Stimulated activated naive B cell treated with anti-CD40 and anti-IgM and Interleukin-4, amounts not matched to agents 10 μg/mL and 1 μg/mL and 100 μg/mL, for 72 hours (primary cell): ENCODE measurements at regions not wholly inside any gene's neighbourhood (a gene's known extent, or its start where the extent isn't known, plus 50 kb on each side); places are given as distances from the start of the nearest gene placed in this dataset.

Experiments
- ATAC-seq, 2 donors: fragments of 150-1000 bp; cut with Tn5 transposase; replicated peaks; 2 replicates each; pipeline ENCODE4 v1.10.0; 2021; ENCODE audit warnings: moderate library complexity in 1 of 2
- DNase-seq: peaks from one replicate; pipeline ENCODE4 v3.0.0; 2021
- H3K27ac Mint-ChIP-seq: one replicate; pipeline ENCODE4 v1.8.0; 2022; ENCODE audit warnings: mild to moderate bottlenecking, mixed read lengths
- H3K27me3 Mint-ChIP-seq, 2 donors: one replicate each; pipeline ENCODE4 v1.8.0; 2022; ENCODE audit warnings: mixed read lengths in 2 of 2
- H3K36me3 Mint-ChIP-seq, 2 donors: one replicate each; pipeline ENCODE4 v1.8.0; 2022; ENCODE audit warnings: mixed read lengths in 2 of 2, mild to moderate bottlenecking in 1 of 2
- H3K4me1 Mint-ChIP-seq, 2 donors: one replicate each; pipeline ENCODE4 v1.8.0; 2022; ENCODE audit warnings: mixed read lengths in 2 of 2, mild to moderate bottlenecking in 1 of 2
- H3K4me3 Mint-ChIP-seq, 2 donors: one replicate each; pipeline ENCODE4 v1.8.0; 2022; ENCODE audit warnings: mild to moderate bottlenecking in 2 of 2, mixed read lengths in 2 of 2, moderate library complexity in 1 of 2
- H3K9me3 Mint-ChIP-seq, 2 donors: one replicate each; pipeline ENCODE4 v1.8.0; 2022; ENCODE audit warnings: mixed read lengths in 2 of 2, mild to moderate bottlenecking in 1 of 2

DNA sequence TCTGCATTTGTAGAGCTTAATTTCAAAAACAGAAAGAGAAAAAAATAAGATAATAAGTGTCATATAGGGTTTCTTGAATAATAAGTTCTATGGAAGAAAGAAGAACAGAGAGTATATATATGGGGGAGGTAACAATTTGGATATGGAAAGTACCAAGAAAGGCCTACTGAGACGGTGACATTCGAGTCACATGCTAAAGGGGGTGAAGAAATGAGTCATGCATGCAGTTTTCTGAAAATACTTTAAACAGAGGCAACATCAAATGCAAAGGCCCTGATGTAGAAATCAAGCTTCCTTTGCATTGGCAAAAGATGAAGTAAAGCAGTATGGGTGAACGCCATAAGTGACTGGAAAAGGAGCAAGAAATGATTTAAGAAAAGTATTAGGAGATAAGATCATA is 371.6 kb upstream of the ZNF385D start:
- peaks cover 12 to 25% of the 10 kb centered on the region in 2 donors for H3K4me1 Mint-ChIP-seq
- no peaks in the 10 kb centered on the region for H3K27me3 Mint-ChIP-seq
- no peak overlapping the region for H3K4me3 Mint-ChIP-seq
- DNase-seq (no peak), ATAC-seq (peak; percentile 94 to 98)
- no peaks in the 10 kb centered on the region for H3K36me3 Mint-ChIP-seq
- peak overlapping the region; percentile 3 for H3K27ac Mint-ChIP-seq
- H3K9me3 Mint-ChIP-seq, result peaks cover 1 to 5% of the 10 kb centered on the region in 2 donors

- no peaks in the 10 kb centered on the region for H3K36me3 Mint-ChIP-seq
- H3K4me3 Mint-ChIP-seq, result no peak overlapping the region
- no peak overlapping the region for H3K27ac Mint-ChIP-seq
- H3K9me3 Mint-ChIP-seq, result no peaks in the 10 kb centered on the region
- H3K4me1 Mint-ChIP-seq, result peaks cover 0 to 5% of the 10 kb centered on the region in 2 donors
- H3K27me3 Mint-ChIP-seq, result peaks cover 3 to 6% of the 10 kb centered on the region in 2 donors
- ATAC-seq, result no peak
- DNase-seq, result no peak
These were observed 378.1 kb upstream of the ZNF385D start for GRCh38 chr3:22129101-22129500.

DNA sequence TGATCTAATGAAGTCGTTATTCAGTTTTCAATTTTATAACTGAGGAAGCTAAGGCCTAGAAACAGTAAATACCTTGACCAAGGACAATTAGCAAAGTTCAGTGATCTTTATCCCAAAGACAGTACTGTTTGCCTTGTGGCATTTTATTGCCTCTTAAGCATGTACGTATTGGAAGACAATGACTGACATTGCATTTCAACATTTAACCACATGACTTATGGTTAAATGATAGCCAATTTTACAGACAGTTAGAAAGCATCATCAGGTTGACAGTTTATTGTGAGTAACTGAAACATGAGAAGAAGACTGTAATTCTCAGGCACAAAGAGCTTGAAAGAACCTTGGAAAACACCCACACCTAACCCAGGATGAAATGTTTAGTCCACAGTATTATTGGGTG is 390.8 kb upstream of the ZNF385D start:
- DNase-seq, result no peak
- Mint-ChIP-seq H3K9me3 (peaks cover 4 to 5% of the 10 kb centered on the region in 2 donors), H3K4me1 (no peaks in the 10 kb centered on the region), H3K36me3 (no peaks in the 10 kb centered on the region), H3K4me3 (no peak overlapping the region), H3K27ac (no peak overlapping the region), H3K27me3 (no peaks in the 10 kb centered on the region)
- ATAC-seq, result no peak

GRCh38 chr3:22147161-22147560 is 396.2 kb upstream of the ZNF385D start:
- Mint-ChIP-seq H3K27ac (no peak overlapping the region), H3K36me3 (no peaks in the 10 kb centered on the region), H3K4me1 (no peaks in the 10 kb centered on the region), H3K9me3 (peaks cover 0 to 2% of the 10 kb centered on the region in 2 donors), H3K4me3 (no peak overlapping the region), H3K27me3 (no peaks in the 10 kb centered on the region)
- DNase-seq, result no peak
- no peak for ATAC-seq

DNA sequence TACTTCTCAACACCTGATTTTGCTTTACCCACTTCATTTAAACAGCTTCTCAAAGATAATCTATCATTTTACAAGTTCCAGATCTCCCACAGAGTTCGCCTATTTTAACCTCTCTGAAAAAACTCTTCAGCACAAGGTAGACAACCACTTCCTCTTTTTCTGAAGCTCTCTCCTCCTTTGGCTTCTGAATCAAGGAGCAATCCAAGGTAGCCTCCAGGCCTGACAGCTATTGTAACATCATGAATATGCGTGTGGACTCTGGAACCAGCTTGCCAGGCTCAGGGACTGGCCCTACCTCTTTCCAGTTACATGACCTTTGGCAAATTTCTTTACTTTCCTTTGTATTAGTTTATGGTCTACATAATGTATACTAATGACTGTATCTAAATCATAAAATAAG is 405.9 kb upstream of the ZNF385D start:
- H3K27me3 Mint-ChIP-seq, result no peaks in the 10 kb centered on the region
- H3K27ac Mint-ChIP-seq, result no peak overlapping the region
- H3K36me3 Mint-ChIP-seq, result no peaks in the 10 kb centered on the region
- no peak overlapping the region for H3K4me3 Mint-ChIP-seq
- H3K4me1 Mint-ChIP-seq, result no peaks in the 10 kb centered on the region
- ATAC-seq (no peak), DNase-seq (no peak)
- peaks cover 0 to 1% of the 10 kb centered on the region in 2 donors for H3K9me3 Mint-ChIP-seq

- no peak for DNase-seq
- ATAC-seq, result no peak
- H3K36me3 Mint-ChIP-seq, result no peaks in the 10 kb centered on the region
- no peak overlapping the region for H3K4me3 Mint-ChIP-seq
- H3K4me1 Mint-ChIP-seq, result no peaks in the 10 kb centered on the region
- H3K27ac Mint-ChIP-seq, result no peak overlapping the region
- H3K9me3 Mint-ChIP-seq, result peaks cover 0 to 1% of the 10 kb centered on the region in 2 donors
- no peaks in the 10 kb centered on the region for H3K27me3 Mint-ChIP-seq
These were observed 406.8 kb upstream of the ZNF385D start for GRCh38 chr3:22157848-22158247.

GRCh38 chr3:22159004-22159695 is 408.1 kb upstream of the ZNF385D start:
- no peak overlapping the region for H3K4me3 Mint-ChIP-seq
- H3K27me3 Mint-ChIP-seq, result no peaks in the 10 kb centered on the region

GRCh38 chr3:22161315-22161714 is 410.3 kb upstream of the ZNF385D start:
- DNase-seq (no peak), ATAC-seq (no peak)
- peaks cover 0 to 3% of the 10 kb centered on the region in 2 donors for H3K9me3 Mint-ChIP-seq
- no peaks in the 10 kb centered on the region for H3K36me3 Mint-ChIP-seq
- H3K4me3 Mint-ChIP-seq, result no peak overlapping the region
- no peaks in the 10 kb centered on the region for H3K27me3 Mint-ChIP-seq
- H3K27ac Mint-ChIP-seq, result no peak overlapping the region
- no peaks in the 10 kb centered on the region for H3K4me1 Mint-ChIP-seq

More at GRCh38 chr3:22159004-22159695, 408.1 kb upstream of the ZNF385D start:
- H3K27ac Mint-ChIP-seq, result no peak overlapping the region
- no peaks in the 10 kb centered on the region for H3K36me3 Mint-ChIP-seq
- no peaks in the 10 kb centered on the region for H3K4me1 Mint-ChIP-seq
- H3K9me3 Mint-ChIP-seq, result peaks cover 0 to 1% of the 10 kb centered on the region in 2 donors
- DNase-seq (no peak), ATAC-seq (no peak)

DNA sequence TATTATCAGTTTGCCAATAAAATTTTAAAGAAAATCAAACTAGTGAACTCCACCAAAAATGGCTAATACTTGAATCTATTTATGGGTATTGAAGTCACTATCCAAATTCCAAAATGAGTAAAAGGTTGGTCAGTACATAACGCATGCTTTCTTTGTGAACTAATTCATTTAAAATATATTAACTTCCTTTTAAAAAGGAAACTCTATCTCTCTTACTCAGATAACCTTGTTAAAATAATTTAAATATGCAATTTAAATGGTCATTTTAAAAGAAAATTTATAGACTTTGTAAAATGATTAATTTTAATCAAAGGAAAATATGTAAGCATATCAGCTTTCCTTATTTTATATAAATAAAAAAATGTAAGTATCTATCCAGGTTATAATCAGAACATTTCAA is 419.4 kb upstream of the ZNF385D start:
- H3K9me3 Mint-ChIP-seq, result peaks cover 6 to 7% of the 10 kb centered on the region in 2 donors
- DNase-seq, result no peak
- H3K36me3 Mint-ChIP-seq, result no peaks in the 10 kb centered on the region
- no peaks in the 10 kb centered on the region for H3K27me3 Mint-ChIP-seq
- no peaks in the 10 kb centered on the region for H3K4me1 Mint-ChIP-seq
- ATAC-seq, result no peak
- no peak overlapping the region for H3K27ac Mint-ChIP-seq
- H3K4me3 Mint-ChIP-seq, result no peak overlapping the region

DNA sequence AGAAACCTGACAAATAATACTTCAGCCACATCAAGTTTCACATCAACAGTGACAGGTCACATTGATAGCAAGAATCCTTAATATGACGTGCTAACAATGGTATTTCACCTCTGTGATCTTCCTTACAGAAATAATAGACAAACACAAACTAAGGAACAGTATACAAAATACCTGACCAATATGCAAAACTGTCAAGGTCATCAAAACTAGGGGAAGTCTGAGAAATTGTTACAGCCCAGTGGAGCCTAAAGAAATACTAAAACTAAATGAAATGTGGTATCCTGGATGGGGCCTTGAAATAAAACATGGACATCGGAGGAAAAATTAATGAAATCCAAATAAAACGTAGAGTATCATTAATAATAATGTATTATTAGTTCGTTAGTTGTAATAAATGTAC is 422.0 kb upstream of the ZNF385D start:
- no peaks in the 10 kb centered on the region for H3K36me3 Mint-ChIP-seq
- ATAC-seq, result no peak
- no peak for DNase-seq
- no peak overlapping the region for H3K27ac Mint-ChIP-seq
- H3K4me3 Mint-ChIP-seq, result no peak overlapping the region
- H3K9me3 Mint-ChIP-seq, result no peaks in the 10 kb centered on the region
- H3K27me3 Mint-ChIP-seq, result no peaks in the 10 kb centered on the region
- no peaks in the 10 kb centered on the region for H3K4me1 Mint-ChIP-seq

- H3K9me3 Mint-ChIP-seq, result peaks cover 0 to 2% of the 10 kb centered on the region in 2 donors
- no peaks in the 10 kb centered on the region for H3K27me3 Mint-ChIP-seq
- no peak overlapping the region for H3K27ac Mint-ChIP-seq
- DNase-seq (no peak), ATAC-seq (no peak)
- no peaks in the 10 kb centered on the region for H3K36me3 Mint-ChIP-seq
- H3K4me3 Mint-ChIP-seq, result no peak overlapping the region
- no peaks in the 10 kb centered on the region for H3K4me1 Mint-ChIP-seq
These were observed 424.9 kb upstream of the ZNF385D start for GRCh38 chr3:22175947-22176346.

DNA sequence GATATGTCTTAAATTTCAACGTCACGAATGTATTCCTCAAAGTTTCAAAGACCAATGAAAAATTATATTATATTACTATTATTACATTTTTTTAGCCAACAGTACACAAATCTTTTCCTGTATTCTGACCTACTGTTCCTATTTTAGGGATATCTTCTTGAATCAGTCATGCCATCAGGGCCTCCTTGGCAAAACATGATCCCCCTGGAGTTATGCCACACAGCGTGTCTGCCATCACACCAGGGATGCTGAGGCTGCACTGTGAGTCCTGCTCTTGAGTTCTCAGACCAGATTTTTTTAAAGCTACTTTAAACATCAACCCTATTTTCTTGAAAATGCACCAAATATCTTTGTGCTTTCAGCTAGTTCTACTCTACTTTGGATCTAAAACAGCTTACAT is 425.9 kb upstream of the ZNF385D start:
- DNase-seq (no peak), ATAC-seq (no peak)
- H3K27ac Mint-ChIP-seq, result no peak overlapping the region
- H3K27me3 Mint-ChIP-seq, result no peaks in the 10 kb centered on the region
- peaks cover 0 to 2% of the 10 kb centered on the region in 2 donors for H3K9me3 Mint-ChIP-seq
- H3K4me1 Mint-ChIP-seq, result no peaks in the 10 kb centered on the region
- no peaks in the 10 kb centered on the region for H3K36me3 Mint-ChIP-seq
- no peak overlapping the region for H3K4me3 Mint-ChIP-seq

GRCh38 chr3:22189616-22190015 is 438.6 kb upstream of the ZNF385D start:
- Mint-ChIP-seq H3K27me3 (no peaks in the 10 kb centered on the region), H3K4me1 (no peaks in the 10 kb centered on the region), H3K4me3 (no peak overlapping the region), H3K27ac (no peak overlapping the region), H3K36me3 (no peaks in the 10 kb centered on the region), H3K9me3 (peaks cover 0 to 3% of the 10 kb centered on the region in 2 donors)
- ATAC-seq (no peak), DNase-seq (no peak)

DNA sequence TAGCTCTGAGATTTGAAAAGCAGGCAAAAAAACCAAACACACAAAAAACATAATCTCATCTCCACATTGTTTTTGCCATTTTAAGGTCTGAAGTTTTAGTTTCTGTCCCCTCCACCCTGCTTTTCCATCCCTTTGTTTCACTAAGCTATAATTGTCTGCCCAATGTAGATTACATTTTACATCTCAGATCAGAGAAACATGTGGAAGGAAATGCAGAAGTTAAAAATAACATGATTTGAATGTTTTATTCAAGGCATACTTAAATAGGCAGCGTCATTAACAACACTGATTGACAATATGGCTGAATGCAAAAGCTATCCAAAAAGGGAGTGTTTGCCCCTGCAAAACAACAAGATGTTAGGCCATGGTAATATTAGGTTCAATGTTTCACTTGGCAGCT is 448.1 kb upstream of the ZNF385D start:
- ATAC-seq, result no peak

GRCh38 chr3:22208844-22209243 is 457.8 kb upstream of the ZNF385D start:
- DNase-seq, result no peak
- H3K36me3 Mint-ChIP-seq, result no peaks in the 10 kb centered on the region
- H3K9me3 Mint-ChIP-seq, result peaks cover 0 to 6% of the 10 kb centered on the region in 2 donors
- no peaks in the 10 kb centered on the region for H3K4me1 Mint-ChIP-seq
- no peak overlapping the region for H3K4me3 Mint-ChIP-seq
- ATAC-seq, result no peak
- H3K27me3 Mint-ChIP-seq, result no peaks in the 10 kb centered on the region
- H3K27ac Mint-ChIP-seq, result no peak overlapping the region

More for the DNA sequence above, 448.1 kb upstream of the ZNF385D start:
- no peaks in the 10 kb centered on the region for H3K36me3 Mint-ChIP-seq
- H3K27ac Mint-ChIP-seq, result no peak overlapping the region
- DNase-seq, result no peak
- no peaks in the 10 kb centered on the region for H3K27me3 Mint-ChIP-seq
- no peaks in the 10 kb centered on the region for H3K4me1 Mint-ChIP-seq
- peaks cover 0 to 4% of the 10 kb centered on the region in 2 donors for H3K9me3 Mint-ChIP-seq
- H3K4me3 Mint-ChIP-seq, result no peak overlapping the region
